ENCODE measurements at regions not wholly inside any gene's neighbourhood (a gene's known extent, or its start where the extent isn't known, plus 50 kb on each side); places are given as distances from the start of the nearest gene placed in this dataset.

DNA sequence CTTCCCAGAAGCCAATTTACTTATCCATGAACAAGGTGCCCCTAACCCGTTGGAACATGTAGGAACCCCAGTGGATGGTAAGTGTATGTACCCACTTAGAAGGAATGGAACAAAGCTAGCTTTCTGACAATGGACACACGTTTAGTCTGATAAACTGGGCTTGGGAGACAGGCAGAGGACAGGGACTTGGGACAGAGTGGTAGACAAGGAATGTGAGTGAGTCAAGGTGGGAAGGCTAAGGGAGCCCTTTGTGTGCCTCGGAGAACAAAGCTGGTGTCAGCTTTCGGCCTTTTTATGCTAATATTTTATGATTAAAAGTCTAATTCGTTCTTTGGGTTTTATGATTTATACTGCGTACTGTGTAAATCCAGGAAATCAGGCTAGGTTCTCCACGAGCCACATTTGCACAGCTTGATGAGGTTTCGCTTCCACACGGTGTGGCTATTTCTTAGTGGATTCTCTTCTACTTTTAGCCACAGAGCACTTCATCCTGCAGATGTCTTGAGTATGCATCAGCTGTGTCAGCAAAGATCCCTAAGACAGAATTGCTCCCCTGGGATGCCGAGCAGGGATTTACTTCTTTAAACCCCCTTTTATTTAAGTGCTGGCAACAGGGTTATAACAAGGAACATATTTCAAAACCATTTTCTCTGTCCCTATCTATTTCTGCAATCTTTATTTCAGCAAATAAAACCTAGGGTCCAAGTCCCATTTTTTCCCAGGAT lies 258.5 kb downstream of the DLEU7 start:
- H3K4me1 ChIP-seq (ENCODE audit: control insufficient read depth in 2 of 2, insufficient read depth in 2 of 2, low read length in 2 of 2): peaks cover 38 to 40% of the 10 kb centered on the region in 2 donors
- intact Hi-C loops (cut with micrococcal nuclease): no loop called here
- H3K27ac Mint-ChIP-seq: peak overlapping the region; percentile 23
- no peaks in the 10 kb centered on the region for H3K36me3 ChIP-seq (replicated peaks in 1 of 2; ENCODE audit: control extremely low read depth in 1 of 2, control insufficient read depth in 1 of 2, extremely low read depth in 1 of 2, insufficient read depth in 2 of 2, low read length in 1 of 2)
- no peak overlapping the region for H3K27ac ChIP-seq (ENCODE audit: low read length in 2 of 2)
- DNase-seq (no peak), ATAC-seq (ENCODE audit: low read depth) (no peak)
- H3K4me2 ChIP-seq (replicated peaks; ENCODE audit: low read depth, low read length, poor library complexity, severe bottlenecking): no peak overlapping the region
- H3K79me2 ChIP-seq (ENCODE audit: control insufficient read depth, insufficient read depth, low read length): no peaks in the 10 kb centered on the region
- no peaks in the 10 kb centered on the region for H4K20me1 ChIP-seq (ENCODE audit: control insufficient read depth, insufficient read depth, low read length, poor library complexity, severe bottlenecking)
- no peaks in the 10 kb centered on the region for H3K27me3 ChIP-seq (replicated peaks in 1 of 4; ENCODE audit: control extremely low read depth in 1 of 4, control insufficient read depth in 3 of 4, insufficient read depth in 4 of 4, low read length in 3 of 4)
- TF ChIP-seq EZH2 (IDR thresholded peaks at IDR 0.05; ENCODE audit: borderline replicate concordance, insufficient read depth, low read depth, low read length, poor library complexity, severe bottlenecking): no peak
- TF ChIP-seq, protein P1, sequence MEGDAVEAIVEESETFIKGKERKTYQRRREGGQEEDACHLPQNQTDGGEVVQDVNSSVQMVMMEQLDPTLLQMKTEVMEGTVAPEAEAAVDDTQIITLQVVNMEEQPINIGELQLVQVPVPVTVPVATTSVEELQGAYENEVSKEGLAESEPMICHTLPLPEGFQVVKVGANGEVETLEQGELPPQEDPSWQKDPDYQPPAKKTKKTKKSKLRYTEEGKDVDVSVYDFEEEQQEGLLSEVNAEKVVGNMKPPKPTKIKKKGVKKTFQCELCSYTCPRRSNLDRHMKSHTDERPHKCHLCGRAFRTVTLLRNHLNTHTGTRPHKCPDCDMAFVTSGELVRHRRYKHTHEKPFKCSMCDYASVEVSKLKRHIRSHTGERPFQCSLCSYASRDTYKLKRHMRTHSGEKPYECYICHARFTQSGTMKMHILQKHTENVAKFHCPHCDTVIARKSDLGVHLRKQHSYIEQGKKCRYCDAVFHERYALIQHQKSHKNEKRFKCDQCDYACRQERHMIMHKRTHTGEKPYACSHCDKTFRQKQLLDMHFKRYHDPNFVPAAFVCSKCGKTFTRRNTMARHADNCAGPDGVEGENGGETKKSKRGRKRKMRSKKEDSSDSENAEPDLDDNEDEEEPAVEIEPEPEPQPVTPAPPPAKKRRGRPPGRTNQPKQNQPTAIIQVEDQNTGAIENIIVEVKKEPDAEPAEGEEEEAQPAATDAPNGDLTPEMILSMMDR (IDR thresholded peaks at IDR 0.05): no peak
- H3K4me3 ChIP-seq (ENCODE audit: control extremely low read depth in 1 of 5, extremely low read depth in 1 of 5, insufficient read depth in 1 of 5, low read depth in 2 of 5, low read length in 4 of 5): no peak overlapping the region
- no peaks in the 10 kb centered on the region for H3K9me3 Mint-ChIP-seq (ENCODE audit: insufficient read depth)
- no peaks in the 10 kb centered on the region for H3K27me3 Mint-ChIP-seq
- H3K4me1 Mint-ChIP-seq: peaks cover 44% of the 10 kb centered on the region
- POLR2A ChIA-PET: interaction anchor here (0.6 kb wide), 1 partner anchor 509 kb away, joined by 5 read pairs; no protein-coding TSS in a partner anchor
- CTCF ChIA-PET: interaction anchor here (1.2 to 1.8 kb wide), 2 partner anchors 216 to 327 kb away, joined by 5 read pairs; no protein-coding TSS in a partner anchor
- H3K9ac ChIP-seq (ENCODE audit: low read length): no peak overlapping the region
- H2AFZ ChIP-seq (ENCODE audit: insufficient read depth, low read depth, low read length, poor library complexity, severe bottlenecking): peak overlapping the region; percentile 7
- WGBS (ENCODE audit: insufficient coverage): 65% methylated on average over 5 of the region's 10 CpGs
- no peaks in the 10 kb centered on the region for H3K9me3 ChIP-seq (ENCODE audit: control extremely low read depth in 1 of 3, control insufficient read depth in 2 of 3, insufficient read depth in 1 of 3, low read length in 2 of 3)
- no peak overlapping the region for H3K4me3 Mint-ChIP-seq
